ENCODE measurements at regions not wholly inside any gene's neighbourhood (a gene's known extent, or its start where the extent isn't known, plus 50 kb on each side); places are given as distances from the start of the nearest gene placed in this dataset.

DNA sequence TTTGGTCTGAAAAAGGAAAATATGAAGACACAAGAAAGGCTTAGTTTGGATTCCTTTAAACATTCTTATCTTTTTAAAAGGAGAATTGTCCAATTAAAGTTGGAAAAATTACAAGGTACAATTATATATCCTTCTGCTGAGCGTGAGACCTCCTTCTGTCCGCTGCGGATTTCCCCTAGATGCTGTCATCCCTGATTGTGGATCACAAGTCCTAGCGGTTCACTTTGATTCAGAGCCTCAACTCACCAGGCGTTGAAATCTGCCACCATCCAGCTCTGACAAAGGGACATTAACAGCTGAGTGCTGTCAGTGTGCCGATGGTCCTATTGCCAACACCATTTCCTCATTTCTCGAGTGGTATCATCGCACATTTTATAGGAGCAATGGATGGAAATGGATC is 73.1 kb upstream of the PTER start (continued):
- TF ChIP-seq TBP (IDR thresholded peaks at IDR 0.05; ENCODE audit: low read depth, low read length) (no peak), SP1 (IDR thresholded peaks at IDR 0.05; ENCODE audit: low read depth, low read length) (no peak), TEAD4 (IDR thresholded peaks at IDR 0.05; ENCODE audit: low read depth, low read length) (no peak), SUZ12 (IDR thresholded peaks at IDR 0.05; ENCODE audit: low read length) (no peak)
- TF ChIP-seq, protein P1, sequence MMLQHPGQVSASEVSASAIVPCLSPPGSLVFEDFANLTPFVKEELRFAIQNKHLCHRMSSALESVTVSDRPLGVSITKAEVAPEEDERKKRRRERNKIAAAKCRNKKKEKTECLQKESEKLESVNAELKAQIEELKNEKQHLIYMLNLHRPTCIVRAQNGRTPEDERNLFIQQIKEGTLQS (IDR thresholded peaks at IDR 0.05; ENCODE audit: insufficient read depth, low read depth, low read length), result no peak
